ENCODE measurements at regions not wholly inside any gene's neighbourhood (a gene's known extent, or its start where the extent isn't known, plus 50 kb on each side); places are given as distances from the start of the nearest gene placed in this dataset.

DNA sequence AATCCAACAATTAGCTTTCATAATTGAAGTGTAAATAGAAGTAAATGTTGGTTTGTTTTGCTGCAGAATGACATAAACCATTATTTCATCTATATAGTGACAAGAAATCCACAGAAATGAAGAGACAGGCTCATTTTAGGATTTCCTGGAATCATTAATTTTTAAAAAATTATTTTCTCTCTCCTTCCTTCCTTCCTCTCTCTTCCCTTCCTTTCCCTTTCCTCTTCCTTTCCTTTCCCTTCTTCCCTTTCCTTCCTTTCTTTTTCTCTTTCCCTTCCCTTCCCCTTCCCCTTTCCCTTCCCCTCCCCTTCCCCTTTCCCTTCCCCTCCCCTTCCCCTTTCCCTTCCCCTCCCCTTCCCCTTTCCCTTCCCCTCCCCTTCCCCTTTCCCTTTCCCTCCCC, 51.2 kb upstream of the KMT2C start:
- DNase-seq (no peak), ATAC-seq (replicated peaks in 1 of 4) (no peak)
- Mint-ChIP-seq H3K9me3 (no peaks in the 10 kb centered on the region), H3K4me1 (no peaks in the 10 kb centered on the region), H3K27me3 (no peaks in the 10 kb centered on the region), H3K4me3 (no peak overlapping the region), H3K36me3 (no peaks in the 10 kb centered on the region), H3K27ac (no peak overlapping the region)
- Histone ChIP-seq H3K36me3 (ENCODE audit: control insufficient read depth in 2 of 2, extremely low read depth in 1 of 2, insufficient read depth in 1 of 2, low read length in 1 of 2) (no peaks in the 10 kb centered on the region), H3K27me3 (replicated peaks in 1 of 2; ENCODE audit: control insufficient read depth in 2 of 2, extremely low read depth in 1 of 2, insufficient read depth in 2 of 2, low read length in 1 of 2) (no peaks in the 10 kb centered on the region), H3K9me3 (no peaks in the 10 kb centered on the region), H3K4me3 (ENCODE audit: control insufficient read depth in 1 of 2, extremely low read depth in 1 of 2, low read length in 1 of 2) (no peak overlapping the region), H3K27ac (ENCODE audit: low read length) (no peak overlapping the region), H3K4me1 (ENCODE audit: control insufficient read depth in 1 of 2, extremely low read depth in 1 of 2, insufficient read depth in 2 of 2, low read length in 2 of 2) (no peaks in the 10 kb centered on the region)
- ChIA-PET CTCF (no interaction called here), POLR2A (interaction anchor here in 1 of 2 donors (0.6 kb wide), 2 partner anchors 20 to 289 kb away, joined by 3 to 4 read pairs; no protein-coding TSS in a partner anchor)

DNA sequence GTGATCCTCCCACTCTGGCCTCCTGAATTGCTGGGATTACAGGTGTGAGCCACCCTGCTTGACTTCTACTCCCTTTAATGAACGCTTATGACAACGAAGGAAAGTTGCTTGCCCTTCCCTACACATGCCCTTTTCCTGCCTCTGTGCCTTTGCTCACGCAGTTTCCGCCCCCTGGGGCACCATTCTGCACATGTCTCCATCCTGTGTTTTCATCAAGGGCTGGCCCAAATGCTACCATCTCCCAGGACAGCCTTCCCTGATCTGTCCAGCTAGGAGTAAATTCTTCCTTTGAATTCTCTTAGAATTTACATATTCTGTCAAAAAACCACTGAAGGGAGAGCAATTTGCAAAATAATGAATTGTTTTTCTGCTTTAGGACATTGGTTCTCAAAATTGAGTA, 50.0 kb upstream of the KMT2C start:
- ChIA-PET CTCF (no interaction called here), POLR2A (interaction anchor here in 1 of 2 donors (0.7 kb wide), 1 partner anchor 102 kb away, joined by 3 read pairs; no protein-coding TSS in a partner anchor)
- no peaks in the 10 kb centered on the region for H3K27me3 Mint-ChIP-seq
- Histone ChIP-seq H3K4me1 (ENCODE audit: control insufficient read depth in 1 of 2, extremely low read depth in 1 of 2, insufficient read depth in 2 of 2, low read length in 2 of 2) (no peaks in the 10 kb centered on the region), H3K27ac (ENCODE audit: low read length) (no peak overlapping the region), H3K4me3 (ENCODE audit: control insufficient read depth in 1 of 2, extremely low read depth in 1 of 2, low read length in 1 of 2) (no peak overlapping the region), H3K36me3 (ENCODE audit: control insufficient read depth in 2 of 2, extremely low read depth in 1 of 2, insufficient read depth in 1 of 2, low read length in 1 of 2) (no peaks in the 10 kb centered on the region), H3K27me3 (replicated peaks in 1 of 2; ENCODE audit: control insufficient read depth in 2 of 2, extremely low read depth in 1 of 2, insufficient read depth in 2 of 2, low read length in 1 of 2) (no peaks in the 10 kb centered on the region), H3K9me3 (no peaks in the 10 kb centered on the region)
- no peaks in the 10 kb centered on the region for H3K9me3 Mint-ChIP-seq
- ATAC-seq (replicated peaks in 1 of 4) (no peak), DNase-seq (no peak)
- no peaks in the 10 kb centered on the region for H3K36me3 Mint-ChIP-seq
- no peaks in the 10 kb centered on the region for H3K4me1 Mint-ChIP-seq
- H3K4me3 Mint-ChIP-seq, result no peak overlapping the region
- WGBS (ENCODE audit: insufficient coverage), result 76% methylated on average over 4 of the region's 4 CpGs
- no peak overlapping the region for H3K27ac Mint-ChIP-seq
